ENCODE measurements at regions not wholly inside any gene's neighbourhood (a gene's known extent, or its start where the extent isn't known, plus 50 kb on each side); places are given as distances from the start of the nearest gene placed in this dataset.

DNA sequence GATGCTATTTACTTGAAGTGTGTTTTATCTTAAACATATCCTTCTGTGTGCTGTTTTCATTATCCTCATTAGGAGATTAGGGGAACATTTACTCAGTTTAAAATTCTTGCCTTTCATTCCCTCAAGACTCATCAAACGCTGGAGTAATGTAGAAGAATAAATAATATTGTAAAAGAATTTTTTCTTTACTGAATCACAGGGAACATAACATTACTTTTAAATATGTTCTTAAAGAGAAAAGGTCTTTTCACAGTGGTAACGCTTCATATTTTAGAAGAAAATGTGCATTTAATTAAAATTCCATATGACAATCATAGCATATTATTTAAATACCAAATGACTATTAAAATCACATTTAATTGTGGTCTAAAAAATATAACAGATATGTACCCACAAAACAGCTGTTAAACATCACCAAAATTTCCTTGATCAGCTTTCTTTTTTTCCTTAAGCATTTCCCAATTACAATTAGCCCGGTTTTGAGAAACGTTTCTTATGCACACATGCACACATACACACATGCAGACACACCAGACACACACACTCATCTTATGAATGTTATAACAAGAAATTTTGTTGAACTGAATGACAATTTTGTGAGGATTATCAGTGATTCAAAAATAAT, 102.0 kb upstream of the GLI3 start:
- H3K4me3 ChIP-seq (ENCODE audit: low read depth, low read length), result no peak overlapping the region
- TF ChIP-seq, protein P1, sequence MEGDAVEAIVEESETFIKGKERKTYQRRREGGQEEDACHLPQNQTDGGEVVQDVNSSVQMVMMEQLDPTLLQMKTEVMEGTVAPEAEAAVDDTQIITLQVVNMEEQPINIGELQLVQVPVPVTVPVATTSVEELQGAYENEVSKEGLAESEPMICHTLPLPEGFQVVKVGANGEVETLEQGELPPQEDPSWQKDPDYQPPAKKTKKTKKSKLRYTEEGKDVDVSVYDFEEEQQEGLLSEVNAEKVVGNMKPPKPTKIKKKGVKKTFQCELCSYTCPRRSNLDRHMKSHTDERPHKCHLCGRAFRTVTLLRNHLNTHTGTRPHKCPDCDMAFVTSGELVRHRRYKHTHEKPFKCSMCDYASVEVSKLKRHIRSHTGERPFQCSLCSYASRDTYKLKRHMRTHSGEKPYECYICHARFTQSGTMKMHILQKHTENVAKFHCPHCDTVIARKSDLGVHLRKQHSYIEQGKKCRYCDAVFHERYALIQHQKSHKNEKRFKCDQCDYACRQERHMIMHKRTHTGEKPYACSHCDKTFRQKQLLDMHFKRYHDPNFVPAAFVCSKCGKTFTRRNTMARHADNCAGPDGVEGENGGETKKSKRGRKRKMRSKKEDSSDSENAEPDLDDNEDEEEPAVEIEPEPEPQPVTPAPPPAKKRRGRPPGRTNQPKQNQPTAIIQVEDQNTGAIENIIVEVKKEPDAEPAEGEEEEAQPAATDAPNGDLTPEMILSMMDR (IDR thresholded peaks at IDR 0.05; ENCODE audit: low read depth, low read length), result no peak

DNA sequence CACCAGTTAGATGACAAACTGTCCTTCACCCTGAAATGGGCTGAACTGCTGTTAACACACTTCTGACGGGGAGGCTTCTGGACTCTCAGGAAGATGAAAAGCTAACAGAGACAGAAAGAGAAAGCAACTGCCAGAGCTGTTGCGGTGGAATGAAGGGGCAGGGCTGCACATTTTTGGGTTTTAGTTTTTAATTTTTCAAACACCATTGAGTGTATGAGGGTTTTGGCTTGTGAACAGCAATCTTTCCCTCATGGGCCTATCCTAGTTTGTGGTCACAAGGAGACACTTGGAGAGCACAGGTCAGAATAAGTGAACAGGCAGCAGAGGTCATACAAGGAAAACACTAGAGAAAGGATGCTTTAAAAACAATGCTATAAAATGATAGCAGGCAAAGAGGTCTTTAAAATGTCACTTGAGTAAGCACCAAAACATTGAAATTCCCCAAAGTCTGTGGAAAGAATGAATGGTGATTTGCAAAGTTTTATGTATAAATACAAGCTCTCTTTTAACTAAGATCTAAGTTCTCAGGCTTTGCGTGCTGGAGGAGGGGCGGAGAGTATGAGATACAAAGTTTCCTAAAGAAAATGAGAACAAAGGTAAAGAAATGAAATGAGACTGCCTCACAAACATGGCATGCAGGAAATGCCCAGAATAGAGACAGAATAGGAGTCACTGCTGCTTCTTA, 101.4 kb upstream of the GLI3 start:
- TF ChIP-seq, protein P1 (IDR thresholded peaks at IDR 0.05; ENCODE audit: low read depth, low read length), result no peak
- H3K4me3 ChIP-seq (ENCODE audit: low read depth, low read length), result no peak overlapping the region

DNA sequence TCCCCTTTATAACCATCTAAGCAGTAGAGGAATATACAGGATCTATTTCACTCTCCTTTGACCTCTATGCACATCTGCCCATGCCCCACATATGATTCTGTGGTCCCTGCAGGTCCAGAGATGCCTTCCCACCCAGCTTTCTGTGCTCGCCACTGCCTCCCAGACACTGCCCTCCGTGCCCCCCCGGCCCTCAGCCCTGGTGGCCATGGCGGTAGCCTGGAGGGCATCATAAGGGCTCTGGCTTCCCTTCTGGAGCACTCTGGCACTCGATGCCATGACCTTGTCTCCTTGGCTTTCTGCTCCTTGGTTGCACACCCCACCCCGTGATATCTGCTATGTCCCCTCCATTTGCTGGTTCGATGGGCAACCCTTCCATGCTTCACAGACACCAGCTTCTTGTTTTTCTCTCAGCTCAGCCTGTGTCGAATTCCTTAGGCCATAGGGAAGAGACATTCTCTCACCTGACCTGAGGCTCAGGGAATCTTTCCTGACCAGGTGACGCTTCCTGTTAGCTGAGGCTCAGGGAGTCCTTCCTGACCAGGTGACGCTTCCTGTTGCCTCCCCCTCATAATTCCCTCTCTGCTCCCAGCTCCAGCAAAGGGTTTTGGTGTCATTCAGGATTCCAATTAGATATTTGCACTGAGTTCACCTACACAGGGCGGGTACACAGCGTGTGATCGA, 100.4 kb upstream of the GLI3 start:
- TF ChIP-seq, protein P1 (IDR thresholded peaks at IDR 0.05; ENCODE audit: low read depth, low read length), result no peak
- no peak overlapping the region for H3K4me3 ChIP-seq (ENCODE audit: low read depth, low read length)

GRCh38 chr7:42332605-42333222, 95.7 kb upstream of the GLI3 start:
- no peak overlapping the region for H3K4me3 ChIP-seq (ENCODE audit: low read depth, low read length)
- TF ChIP-seq, protein P1 (IDR thresholded peaks at IDR 0.05; ENCODE audit: low read depth, low read length), result no peak

DNA sequence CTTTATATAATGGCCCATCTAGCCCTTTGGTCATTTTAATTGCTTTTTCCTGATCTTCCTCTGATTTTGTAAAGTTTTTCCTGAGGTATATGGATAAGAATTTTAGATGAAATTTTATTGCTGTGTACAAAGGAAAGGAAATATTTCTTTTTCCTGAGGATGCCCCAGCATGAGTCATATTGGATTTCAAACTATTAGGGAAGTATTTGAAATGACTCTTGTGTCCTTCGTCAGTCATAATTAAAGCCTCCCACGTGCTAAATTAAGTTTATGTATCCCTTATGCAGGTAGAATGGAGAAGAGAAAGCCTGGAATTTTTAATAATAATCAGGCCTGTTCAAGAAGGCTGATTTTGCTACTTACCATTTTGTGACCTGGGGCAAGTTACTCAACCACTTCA, 82.6 kb upstream of the GLI3 start:
- TF ChIP-seq, protein P1 (IDR thresholded peaks at IDR 0.05; ENCODE audit: low read depth, low read length), result no peak

GRCh38 chr7:42315631-42316030, 78.6 kb upstream of the GLI3 start:
- TF ChIP-seq, protein P1 (IDR thresholded peaks at IDR 0.05; ENCODE audit: low read depth, low read length), result no peak
- H3K4me3 ChIP-seq (ENCODE audit: low read depth, low read length), result no peak overlapping the region

More for the DNA sequence above, 82.6 kb upstream of the GLI3 start:
- H3K4me3 ChIP-seq (ENCODE audit: low read depth, low read length), result no peak overlapping the region

Data from WI38 (cell line).